Testis (tissue), 2 donors: ENCODE measurements at regions not wholly inside any gene's neighbourhood (a gene's known extent, or its start where the extent isn't known, plus 50 kb on each side); places are given as distances from the start of the nearest gene placed in this dataset.

Experiments used
- CTCF ChIP-seq, 3 experiments: fragments of 450-650 bp in 2 of 3; fragments of 200-600 bp in 1 of 3; sonication (generic) in 1 of 3; IDR thresholded peaks; one replicate each; pipeline ENCODE4 v1.5.1; 2016 to 2019; ENCODE audit warnings: antibody characterized with exemption in 3 of 3, mild to moderate bottlenecking in 2 of 3, moderate library complexity in 1 of 3
- POLR2A ChIP-seq: fragments of 450-650 bp; IDR thresholded peaks from one replicate; pipeline ENCODE4 v1.6.1; 2017; ENCODE audit warnings: antibody characterized with exemption, mild to moderate bottlenecking, moderate library complexity

- TF ChIP-seq CTCF (IDR thresholded peaks at IDR 0.05) (no peak), POLR2A (no peak)
Observed at GRCh38 chr4:136806844-136807243, 725.5 kb downstream of the PCDH18 start.
